ENCODE measurements at regions not wholly inside any gene's neighbourhood (a gene's known extent, or its start where the extent isn't known, plus 50 kb on each side); places are given as distances from the start of the nearest gene placed in this dataset.
"Not testable (repeated sequence)": the region's sequence is repeated elsewhere in the genome, so short reads cannot be mapped to it uniquely, and the experiment has no call there.

DNA sequence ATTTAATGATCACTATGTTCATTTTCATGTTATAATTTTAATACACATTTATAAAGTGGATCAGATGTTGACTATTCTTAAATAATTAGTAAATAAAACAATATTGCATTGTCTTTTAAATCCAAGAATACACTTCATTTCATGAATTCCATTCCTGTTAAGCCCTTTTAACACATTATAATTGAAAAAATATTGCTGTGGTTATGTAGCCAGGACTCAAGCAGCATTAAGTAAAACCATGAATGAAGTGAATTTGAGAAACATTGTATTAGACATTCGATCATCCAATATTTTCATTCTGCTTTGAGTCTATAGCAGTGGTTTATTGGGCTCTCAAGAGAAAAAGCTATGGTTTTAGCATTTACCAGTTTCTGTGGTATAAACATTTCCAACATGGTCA is 94.2 kb upstream of the RAPGEF2 start:
- no peak for DNase-seq

DNA sequence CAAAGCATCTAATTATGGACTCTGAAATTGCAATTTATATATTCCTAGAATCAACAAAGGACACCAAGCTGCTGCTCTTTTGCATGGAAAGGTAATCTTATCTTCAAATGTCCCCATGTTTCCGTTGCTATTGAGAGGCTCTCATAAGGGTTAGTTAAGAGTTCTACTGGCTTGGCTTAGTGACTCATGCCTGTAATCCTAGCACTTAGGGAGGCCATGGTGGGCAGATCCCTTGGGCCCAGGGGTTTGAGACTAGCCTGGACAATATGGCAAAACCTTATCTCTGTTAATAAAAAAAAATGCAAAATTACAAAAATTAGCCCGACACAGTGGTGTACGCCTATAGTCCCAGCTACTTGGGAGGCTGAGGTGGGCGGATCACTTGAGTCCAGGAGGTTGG is 93.4 kb upstream of the RAPGEF2 start:
- no peak for DNase-seq

DNA sequence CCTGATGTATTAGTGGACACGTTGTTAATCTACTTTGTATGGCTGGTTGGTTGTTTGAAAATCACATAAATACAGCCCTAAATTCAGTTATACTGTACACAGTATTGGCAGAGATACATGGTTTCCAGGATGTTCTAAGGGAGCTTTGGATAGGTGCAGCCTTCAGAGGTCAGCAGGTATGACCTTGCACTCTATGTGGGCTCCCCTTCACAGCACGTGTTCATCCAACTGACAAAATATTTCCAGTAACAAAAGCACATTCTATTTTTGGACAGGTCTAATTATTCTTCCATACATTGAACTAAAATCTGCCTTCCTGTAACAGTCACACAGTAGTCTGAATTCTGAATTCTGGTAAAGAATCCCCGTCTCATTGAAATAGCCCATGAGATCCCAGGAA is 92.8 kb upstream of the RAPGEF2 start:
- DNase-seq, result no peak

DNA sequence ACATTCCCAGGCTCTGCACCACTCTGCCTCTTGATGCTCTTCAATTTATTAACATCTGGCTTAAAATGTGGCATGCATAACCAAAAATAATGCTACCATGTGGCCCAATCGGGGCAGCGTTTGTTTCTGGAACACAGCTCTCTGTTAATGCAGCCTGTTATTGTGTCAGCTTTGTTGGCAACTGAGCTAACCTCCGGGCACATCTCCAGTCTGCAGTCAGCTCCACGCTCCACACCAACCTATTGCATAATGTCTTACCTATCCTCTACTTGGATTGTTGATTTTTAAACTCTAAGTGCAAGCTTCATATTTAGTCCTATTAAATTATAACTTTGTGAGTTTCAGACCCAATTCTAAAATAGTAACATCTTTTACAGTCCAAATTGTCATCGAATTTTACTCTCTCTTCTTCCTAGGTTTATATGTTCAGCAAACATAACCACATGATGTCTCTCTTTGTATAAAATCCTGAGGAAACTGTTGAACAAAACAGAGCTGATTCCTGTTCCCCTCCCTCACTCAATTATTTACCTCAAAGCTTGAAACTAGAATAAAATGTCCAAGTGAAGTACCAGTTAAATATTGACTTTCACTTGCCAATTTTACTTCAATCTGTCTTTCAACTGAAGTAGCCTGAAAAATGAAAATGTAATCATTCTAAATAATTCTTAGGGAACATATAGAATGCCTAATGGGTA is 92.2 kb upstream of the RAPGEF2 start:
- no peak for DNase-seq

DNA sequence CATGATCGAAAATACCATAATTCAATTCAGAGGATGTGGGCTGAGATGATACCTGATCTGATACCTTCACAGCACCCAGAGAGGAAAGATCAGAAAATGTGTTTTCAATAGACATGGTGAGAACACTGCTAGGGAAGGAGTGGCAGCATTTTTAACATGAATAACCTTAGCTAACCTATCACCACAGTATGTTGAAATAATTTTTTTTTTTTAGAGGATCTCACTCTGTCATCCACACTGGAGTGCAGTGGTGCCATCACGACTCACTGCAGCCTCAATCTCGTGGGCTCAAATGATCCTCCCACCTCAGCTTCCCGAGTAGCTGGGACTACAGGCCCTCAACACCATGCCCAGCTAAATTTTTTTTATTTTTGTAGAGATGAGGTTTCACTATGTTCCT is 90.5 kb upstream of the RAPGEF2 start:
- no peak for DNase-seq

DNA sequence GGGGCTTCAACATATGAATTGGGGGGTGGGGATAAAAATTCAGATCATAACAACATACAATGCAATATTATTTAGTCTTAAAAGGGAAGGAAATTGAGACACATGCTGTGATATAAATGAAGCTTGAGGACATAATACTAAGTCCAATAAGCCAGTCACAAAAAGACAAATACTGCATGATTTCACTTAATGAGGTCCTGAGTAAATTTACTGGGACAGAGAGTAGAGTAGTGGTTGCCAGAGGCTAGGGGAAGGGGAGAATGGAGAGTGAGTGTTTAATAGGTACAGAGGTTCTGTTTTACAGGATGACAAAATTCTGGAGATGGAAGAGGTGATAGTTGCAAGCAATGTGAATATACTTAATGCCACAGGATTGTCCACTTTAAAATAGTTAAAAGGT is 89.2 kb upstream of the RAPGEF2 start:
- no peak for DNase-seq

DNA sequence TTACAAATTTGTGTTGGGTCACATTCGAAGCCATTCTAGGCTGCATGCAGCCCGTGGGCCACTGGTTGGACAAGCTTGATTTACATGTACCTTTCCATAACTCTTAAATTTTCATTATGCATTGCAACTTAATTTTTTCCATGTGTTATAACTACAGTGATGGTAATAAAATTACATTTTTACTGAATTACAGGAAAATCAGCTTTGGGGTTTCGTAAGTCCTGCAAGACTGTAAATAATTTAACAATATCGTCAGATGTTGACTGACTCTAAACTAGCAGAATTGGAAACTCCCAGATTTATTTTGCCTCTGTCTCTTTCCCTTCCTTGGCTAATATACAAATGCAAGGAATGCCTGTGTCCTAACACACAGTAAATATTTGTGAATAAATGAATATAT is 88.0 kb upstream of the RAPGEF2 start:
- DNase-seq, result no peak

DNA sequence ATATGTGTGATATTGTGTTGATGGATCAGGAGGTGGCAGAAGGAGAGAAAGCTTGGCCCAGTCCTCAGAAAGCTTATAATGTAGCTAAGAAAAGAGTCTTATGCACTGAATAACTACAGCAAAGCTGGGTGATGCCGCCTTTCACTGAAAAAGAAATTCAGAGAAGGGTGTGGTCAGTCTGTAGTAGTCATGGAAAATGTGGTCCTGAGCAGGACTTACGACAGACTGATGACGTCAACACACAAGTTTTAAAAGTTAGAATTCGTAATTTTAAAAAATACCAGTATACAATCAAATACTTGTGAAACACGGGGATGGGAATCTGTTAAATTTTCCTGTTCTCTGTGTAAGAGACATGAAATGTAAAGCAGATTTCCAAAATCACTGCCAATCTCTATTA is 87.0 kb upstream of the RAPGEF2 start:
- DNase-seq, result no peak

DNA sequence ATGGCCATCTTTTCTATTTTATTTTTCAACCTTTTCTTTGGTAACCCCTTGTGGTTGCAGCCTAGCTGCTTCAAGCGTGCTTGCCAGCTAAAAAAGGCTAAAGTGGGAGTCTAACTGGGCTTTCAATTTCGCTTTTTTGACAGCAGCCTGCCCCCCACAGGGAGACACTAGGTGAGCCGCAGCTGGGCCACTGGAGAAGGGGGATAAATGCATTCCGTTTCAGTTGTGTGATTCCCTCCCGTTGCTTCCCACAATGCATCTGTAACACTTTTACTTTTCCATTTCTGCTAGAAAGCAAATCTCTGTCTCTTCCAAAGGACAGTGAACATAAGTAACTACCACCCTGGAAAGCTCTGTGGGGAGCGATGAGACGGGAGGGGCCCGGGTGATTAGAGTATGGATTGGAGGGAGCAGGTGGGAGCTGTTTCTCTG is 86.3 kb upstream of the RAPGEF2 start:
- DNase-seq, result no peak

DNA sequence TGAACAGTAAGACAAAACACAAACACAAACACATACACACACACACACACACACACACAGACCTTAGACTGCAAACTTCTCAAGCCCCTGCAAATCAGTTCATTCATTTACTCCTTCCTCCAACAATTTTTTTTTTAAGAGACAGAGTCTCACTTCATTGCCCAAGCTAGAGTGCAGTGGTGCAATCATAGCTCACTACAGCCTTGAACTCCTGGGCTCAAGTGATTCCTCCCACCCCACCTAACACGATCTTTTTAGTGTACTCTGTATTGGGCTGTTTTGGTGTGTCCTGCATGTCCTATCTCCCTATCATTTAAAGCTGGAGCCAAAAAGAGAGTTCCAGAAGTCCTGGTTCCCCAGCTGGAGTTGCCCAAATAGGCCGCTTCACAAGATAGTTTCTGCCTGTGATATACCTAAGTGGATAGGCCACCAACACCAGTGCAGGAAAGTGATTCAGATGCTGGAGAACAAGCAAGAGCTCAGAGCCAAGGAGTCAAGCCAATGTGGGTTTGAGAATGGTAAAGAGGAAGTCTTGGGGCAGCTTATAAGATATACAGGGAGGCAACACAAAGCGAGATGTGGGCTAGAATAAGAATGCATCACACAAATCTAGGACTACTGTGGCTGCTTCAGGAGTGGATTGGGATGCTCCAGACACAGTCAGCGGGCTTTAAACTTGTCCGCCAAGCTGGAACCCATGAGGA is 85.4 kb upstream of the RAPGEF2 start:
- DNase-seq, result peak; percentile 26

DNA sequence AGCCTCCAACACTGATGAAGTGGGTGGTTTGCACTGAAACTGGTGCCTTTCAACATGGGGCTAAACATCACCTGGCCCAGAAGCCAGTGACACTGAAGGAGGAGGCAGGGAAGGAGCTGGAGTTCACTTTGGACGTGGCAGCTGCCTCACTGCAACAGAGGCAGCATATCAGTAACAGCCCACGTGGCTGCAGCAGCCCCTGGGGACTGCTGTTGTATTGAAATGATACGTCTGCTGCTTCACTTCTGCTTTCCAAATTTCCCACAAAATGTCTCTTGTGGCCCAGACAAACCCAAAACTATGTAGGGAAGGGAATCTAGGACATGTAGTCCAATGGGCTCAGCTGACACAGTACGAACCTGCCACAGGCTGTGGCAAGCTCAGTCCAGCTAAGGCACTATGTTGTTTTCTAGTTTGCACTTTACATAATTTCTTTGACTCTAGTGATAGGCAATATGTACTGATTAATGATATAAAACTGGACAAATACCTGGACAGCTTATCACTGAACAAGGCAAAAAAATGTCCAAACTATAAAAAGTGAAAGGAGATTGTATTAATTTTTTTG is 84.7 kb upstream of the RAPGEF2 start:
- DNase-seq, result peak; percentile 23

DNA sequence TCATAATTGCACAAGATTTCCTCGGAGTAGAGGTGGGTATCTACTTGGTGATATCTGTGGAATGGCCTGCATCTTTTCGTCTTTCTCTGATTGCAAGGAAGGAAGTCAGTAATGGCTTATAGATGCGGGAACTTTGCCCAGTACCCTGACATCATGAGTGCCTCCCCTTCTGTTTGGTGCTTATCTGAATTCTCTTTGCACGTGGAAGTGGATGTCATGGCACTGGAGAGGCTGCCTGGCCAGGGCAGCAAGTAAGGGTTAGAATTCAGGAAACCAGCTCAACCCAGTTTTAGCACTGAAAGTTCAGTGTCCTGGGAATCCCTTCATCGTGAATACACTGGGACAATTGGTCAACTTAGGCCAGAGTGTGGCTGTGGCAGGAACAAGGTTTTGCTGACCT is 83.5 kb upstream of the RAPGEF2 start:
- DNase-seq, result no peak

DNA sequence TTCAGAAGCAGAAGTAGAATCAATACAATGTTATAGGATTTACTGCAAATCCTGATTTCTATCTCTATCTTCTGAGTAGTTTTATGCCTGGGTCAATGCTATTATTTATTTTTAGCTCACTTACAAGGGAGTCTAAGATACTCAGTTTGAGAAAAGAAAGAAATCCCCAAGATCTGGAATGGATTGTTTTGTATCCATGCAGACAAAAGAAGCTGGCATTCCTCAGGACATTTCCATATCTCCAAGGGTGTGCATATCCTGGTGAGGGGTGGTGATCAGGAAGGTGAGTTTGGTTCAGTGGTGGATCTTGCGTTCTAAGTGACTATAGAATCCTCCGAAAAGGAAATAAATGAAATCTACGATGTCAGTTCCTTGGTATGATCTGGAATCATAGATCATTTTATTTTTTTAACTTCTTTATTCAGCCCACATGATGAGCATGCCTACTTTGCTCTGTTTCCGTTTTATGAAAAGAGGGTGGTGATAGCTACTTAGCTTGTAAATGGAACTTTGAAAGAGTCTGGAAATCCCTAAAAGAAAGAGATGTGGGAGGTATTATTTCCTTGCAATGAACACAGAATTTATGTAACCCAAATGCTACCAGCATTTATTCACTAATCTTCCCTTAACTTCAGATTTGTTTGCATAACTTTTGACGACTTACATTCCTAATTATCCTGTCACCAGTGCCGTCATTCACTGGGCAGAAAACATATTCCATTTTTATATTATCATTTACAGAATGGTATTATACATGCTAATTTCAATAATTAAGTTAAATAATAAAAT is 81.1 kb upstream of the RAPGEF2 start:
- no peak for DNase-seq

DNA sequence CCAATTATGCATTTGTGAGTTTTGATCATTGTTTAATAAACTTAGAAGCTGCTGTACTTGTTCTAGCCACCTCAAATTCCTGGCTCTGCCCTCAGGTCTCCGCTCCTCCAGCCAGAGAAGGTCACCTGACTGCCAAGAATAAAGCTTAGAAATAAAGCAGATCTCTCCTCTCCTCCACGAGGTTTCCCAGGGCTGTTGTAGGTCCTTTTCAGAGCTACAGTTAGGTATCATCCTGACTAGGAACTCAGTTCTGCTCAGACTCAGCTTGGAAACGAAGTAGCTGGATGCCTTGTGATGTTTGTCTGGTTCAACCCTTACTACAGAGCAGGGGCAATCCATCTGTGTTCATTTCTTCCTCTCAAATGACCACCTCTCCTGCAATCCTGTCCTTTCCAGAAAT is 79.1 kb upstream of the RAPGEF2 start:
- DNase-seq, result no peak

DNA sequence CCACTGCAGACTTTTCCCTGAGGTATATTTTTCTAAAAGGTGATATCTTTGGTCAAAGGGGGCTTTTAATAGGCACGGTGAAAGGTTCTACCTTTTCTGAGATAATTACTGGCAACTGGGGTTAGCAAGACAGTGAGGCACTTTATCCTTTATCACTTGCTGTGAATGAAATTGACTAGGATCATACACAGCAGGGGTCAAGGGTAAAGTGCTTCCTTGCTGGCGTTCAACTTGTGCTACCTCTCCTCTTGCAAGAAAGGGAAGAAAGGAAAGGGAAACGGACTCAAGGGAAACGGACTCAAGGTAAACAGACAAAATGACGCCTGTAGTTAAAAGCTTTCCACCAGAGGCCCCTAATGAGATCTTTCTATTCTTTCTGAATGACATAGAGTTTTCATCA is 78.6 kb upstream of the RAPGEF2 start:
- no peak for DNase-seq

DNA sequence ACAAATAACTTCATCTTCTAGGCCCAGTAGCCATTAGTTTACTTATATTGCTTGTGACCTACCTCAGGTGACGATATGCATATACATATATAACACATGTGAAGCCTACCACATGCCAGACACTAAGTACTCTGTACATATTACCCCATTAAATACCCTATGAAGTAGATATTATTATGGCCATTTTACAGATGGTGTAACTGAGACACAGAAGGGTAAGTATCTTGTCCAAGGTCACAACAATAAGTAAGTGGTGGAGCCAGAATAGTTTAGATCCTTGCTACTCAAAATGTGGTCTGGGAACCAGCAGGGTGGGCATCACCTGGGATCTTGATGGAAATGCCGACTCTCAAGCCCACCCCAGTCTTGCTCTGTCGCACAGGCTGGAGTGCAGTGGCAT is 78.1 kb upstream of the RAPGEF2 start:
- DNase-seq, result no peak

DNA sequence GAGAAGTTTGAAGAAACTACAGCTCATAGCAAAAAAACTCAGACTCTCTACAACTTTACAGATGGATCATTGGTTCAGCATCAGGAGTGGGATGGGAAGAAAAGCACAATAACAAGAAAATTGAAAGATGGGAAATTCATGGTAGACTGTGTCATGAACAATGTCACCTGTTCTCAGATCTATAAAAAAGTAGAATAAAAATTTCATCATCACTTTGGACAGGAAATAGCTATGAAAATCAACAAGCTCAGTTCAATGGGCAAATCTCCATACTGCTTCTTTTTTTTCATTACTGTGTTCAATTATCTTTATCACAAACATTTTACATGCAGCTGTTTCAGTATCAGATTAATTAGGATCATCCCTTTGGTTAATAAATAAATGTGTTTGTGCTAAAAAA is 76.5 kb upstream of the RAPGEF2 start:
- no peak for DNase-seq

DNA sequence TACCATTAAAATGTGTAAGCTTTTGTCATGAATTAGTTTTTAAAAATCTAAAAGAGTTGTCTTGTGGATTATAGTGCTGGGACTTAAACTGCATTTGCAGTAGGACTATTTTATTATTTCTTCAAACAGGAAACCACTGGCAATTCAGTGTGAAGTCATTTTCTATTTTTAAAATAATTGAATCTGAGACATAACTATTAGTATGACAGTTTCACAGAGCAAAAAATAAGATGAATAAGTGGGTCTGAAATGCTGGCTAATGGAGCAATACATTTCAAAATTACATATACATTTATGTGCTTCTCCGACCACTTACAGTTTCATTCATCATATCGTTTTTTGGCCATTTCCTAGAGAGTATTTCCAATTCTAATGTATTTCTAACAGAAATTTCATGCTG is 75.3 kb upstream of the RAPGEF2 start:
- DNase-seq, result no peak

DNA sequence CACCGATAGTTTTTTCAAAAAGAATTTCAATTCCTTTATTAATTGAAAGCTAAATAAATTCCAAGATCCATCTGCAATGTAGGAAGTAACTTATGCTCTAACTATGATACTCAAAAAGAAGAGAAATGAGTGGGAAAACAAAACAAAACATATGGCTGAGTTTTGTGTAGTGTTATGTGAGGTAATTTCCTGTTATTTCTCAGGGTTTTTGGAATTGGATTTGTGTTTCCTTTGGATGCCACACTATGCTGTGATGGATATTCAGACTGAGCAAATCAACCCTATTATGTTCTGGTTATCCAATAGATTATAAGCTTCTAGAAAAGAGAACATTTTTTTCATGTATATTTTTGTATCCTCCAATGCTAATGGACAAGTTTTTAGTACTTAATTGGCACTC is 73.4 kb upstream of the RAPGEF2 start:
- no peak for DNase-seq

DNA sequence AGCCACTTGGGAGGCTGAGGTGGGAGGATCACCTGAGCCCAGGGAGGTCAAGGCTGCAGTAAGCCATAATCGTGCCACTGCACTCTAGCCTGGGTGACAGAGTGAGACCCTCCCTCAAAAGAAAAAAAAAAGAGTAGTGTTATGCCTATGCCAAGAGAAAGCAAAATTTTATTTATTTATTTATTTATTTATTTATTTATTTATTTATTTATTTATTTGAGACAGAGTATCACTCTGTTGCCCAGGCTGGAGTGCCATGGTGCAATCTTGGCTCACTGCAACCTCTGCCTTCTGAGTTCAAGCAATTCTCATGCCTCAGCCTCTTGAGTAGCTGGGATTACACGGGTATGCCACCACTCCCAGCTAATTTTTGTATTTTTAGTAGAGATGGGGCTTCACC is 72.6 kb upstream of the RAPGEF2 start:
- DNase-seq, result not testable (repeated sequence)

DNA sequence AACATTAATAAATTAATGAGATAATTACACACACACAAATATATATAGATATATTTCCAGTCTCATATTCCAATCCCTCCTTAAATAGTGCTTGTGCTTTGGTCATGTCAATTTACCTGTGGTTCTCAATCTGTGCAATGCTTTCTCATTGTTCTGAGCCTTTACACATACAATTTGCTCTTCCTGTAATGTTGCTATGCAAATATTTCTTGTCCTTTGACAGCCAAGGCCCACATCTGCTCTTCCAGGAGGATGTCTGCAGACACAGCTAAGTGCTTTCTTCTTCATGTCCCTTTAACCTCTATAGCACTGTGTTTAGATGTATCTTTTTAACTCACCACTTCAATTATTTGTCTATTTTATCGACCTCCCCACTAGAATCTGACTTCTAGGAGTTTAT is 67.3 kb upstream of the RAPGEF2 start:
- DNase-seq, result no peak

DNA sequence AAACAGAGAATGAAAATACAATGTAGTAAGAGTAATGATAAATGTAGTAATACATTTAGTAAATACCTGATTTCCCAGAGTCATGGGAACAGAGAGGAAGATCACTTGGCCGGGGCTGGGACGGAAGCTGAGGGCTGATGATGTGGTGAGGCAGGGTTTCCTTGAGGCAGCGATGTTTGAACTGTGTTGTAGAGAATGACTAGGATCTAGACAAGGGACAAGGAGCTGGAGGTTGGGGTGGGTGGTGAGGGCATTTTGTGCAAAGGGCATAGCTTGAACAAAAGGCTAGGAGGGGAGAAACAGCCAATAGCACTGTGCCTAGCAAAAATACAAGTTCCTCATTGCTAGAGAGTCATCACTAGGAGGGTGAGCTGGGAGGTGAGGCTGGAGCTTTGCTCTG is 64.3 kb upstream of the RAPGEF2 start:
- DNase-seq, result no peak
